Activated CD4-positive, alpha-beta T cell treated with anti-CD3 and anti-CD28 coated beads, Interleukin-10, Interleukin-2, amounts not matched to agents 100 ng/mL and 50 ng/mL, durations not matched to agents 16 hours and 8 hours (primary cell): ENCODE measurements at regions not wholly inside any gene's neighbourhood (a gene's known extent, or its start where the extent isn't known, plus 50 kb on each side); places are given as distances from the start of the nearest gene placed in this dataset.
"Not testable (repeated sequence)": the region's sequence is repeated elsewhere in the genome, so short reads cannot be mapped to it uniquely, and the experiment has no call there.

Experiments used
- DNase-seq: peaks from one replicate; pipeline ENCODE4 v3.0.0-alpha.2; 2020

DNA sequence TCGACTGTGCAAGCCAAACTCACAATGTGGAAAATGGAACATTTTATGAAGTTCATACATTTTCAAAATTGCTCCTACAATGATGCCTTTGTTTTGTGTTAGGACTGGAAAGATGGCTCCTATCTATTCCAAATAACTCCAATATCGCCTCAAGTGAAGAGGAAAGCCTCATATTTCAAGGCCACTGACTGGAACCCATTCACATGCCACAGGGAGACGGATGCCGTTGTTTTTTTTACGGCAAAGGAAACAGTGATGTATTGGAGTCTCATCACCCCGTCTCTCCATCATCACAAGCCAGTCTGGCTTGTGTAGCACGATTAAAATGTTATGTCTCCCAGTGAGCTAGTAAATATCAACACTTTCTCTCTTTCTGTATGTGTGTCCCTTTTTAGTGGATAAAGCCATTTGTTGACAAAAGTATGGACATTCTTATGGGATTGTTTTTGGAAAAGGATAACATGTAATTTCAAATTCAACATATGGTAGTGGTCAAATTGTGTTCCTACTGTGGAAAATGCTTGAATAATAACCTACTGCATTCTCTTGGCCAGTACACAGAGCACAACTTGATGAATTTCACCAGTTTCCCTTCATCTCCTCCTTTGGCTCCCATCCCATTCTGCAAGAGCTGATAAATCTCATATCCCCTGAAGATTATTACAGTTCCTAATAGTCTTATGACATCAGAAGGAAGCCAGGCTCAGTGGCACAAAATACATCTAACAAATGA is 109.5 kb upstream of the PITRM1 start:
- DNase-seq, result no peak

DNA sequence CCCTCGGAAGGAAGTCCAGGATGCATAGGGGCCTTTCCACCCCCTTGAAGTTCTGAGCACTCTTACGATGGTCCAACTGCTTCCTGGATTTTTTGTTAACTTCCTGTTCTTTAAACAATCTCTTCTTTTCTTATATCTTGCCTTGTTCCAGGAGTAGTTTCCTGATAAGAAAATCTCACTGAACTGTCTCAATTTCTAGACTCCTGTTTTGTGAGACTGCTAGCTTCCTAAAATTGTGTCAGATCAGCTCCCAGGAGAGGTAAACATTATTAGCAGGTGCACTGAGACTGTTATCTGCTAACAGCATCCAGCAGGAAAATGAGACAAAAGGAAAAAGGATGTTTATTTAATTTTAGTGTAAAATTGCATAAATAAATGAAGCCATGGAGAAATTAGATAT is 106.2 kb upstream of the PITRM1 start:
- DNase-seq, result no peak

DNA sequence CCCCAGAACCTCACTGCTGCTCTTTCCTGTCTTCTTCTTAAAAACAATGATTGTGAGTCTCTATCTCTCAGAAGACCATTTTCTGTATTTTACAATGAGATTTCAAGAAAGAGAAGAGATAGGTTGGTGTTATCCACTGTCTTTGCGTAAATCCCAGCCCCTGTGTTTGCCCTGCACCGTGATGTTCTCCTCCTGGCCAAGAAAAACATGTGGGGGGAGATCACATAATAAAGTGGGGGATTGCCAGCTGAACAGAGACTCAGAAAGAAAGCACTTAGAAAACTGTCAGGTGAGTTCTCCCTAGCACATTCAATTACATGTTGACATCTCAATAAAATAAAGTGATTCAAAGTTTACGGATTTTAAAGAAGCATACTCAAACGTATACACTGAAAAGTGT is 105.0 kb upstream of the PITRM1 start:
- no peak for DNase-seq

DNA sequence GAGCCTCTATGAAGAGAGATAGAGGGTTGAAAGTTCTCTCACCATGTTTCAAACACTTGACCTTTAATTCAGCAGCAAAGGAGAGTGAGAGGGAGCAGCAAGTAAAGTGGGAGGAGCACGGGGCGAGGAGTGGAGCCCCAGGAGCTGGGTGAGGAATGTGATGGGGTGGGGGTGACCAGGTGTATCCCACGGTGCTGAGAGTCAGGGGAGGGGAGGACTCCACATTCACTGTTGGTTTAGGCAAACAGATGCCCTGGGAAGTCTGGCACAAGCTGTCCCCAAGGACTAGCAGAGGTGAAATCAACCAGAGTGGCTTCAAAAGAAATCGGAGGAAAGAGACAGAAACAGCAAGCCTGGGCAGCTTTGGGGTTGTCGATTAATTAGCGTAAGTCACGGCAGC is 101.8 kb upstream of the PITRM1 start:
- no peak for DNase-seq

DNA sequence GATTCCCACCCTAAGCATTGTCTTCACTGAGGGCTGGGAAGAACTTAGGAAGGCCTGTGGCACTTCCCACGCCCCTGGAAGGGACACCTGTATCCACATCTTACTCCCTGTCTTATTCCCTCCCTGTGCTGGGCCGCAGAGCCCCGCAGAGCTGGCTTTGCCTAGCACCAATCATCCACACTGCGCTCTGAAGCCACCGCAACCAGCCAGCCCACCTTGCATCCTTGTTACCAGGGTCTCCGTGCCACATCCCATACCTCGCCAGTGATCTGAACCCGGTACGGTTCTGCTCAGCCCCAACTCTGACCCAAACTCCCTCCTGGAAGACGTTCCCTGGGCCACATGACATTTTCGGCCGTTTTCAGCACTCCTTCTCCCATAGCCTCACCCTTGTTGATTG is 101.4 kb upstream of the PITRM1 start:
- DNase-seq, result no peak

DNA sequence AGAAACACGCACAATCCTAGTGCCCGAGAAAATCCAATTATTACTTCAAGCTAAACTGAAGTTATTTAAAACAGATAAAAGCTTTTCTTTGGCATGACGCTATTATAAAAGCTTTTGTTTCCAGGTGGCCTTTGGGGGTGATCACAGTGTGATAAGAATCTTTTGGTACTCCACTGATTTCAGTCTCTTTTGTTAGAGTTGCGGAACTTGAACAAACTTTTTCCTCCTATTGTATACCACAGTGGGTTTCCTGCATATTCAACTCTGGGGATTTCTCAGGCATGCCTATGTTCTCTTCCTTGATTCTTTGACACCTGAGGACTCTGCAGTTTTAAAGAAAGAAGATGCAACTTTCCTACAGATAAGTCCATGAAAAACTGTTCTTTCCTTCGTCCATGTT is 99.7 kb upstream of the PITRM1 start:
- no peak for DNase-seq

DNA sequence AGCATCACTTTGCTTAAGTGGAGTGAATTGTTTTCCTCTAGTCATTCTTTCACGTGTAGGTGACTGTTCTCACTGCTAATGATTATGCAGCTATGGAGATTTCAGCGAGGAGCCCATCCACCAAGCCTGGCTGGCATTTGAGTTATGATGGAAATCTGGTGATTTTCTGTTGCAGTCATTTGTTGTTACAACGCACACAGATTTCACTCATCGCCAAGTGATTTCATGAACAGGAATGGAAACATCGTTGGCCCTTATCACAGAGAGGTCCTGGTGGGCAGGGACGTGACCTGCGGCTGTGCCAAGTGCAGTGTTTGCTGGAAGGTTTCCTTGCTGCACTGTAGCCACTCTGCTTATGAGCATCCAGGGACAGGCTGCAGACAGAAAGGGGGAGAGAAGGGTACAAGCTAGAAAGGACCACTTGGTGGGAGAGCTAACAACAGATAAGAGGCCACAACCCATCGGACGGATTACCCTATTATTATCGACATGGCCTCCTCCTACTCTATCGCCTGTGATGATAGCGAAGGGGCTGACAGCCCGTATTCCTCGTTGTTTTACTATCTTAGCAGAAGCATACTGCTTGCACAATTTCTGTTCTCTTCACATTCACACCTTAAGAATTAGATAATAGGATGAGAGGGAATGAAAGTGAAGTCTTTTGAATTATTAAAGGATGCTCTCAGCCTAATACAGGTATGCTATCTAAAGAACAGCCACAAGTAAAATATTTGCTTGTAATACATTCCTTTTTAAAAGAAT is 99.0 kb upstream of the PITRM1 start:
- no peak for DNase-seq

DNA sequence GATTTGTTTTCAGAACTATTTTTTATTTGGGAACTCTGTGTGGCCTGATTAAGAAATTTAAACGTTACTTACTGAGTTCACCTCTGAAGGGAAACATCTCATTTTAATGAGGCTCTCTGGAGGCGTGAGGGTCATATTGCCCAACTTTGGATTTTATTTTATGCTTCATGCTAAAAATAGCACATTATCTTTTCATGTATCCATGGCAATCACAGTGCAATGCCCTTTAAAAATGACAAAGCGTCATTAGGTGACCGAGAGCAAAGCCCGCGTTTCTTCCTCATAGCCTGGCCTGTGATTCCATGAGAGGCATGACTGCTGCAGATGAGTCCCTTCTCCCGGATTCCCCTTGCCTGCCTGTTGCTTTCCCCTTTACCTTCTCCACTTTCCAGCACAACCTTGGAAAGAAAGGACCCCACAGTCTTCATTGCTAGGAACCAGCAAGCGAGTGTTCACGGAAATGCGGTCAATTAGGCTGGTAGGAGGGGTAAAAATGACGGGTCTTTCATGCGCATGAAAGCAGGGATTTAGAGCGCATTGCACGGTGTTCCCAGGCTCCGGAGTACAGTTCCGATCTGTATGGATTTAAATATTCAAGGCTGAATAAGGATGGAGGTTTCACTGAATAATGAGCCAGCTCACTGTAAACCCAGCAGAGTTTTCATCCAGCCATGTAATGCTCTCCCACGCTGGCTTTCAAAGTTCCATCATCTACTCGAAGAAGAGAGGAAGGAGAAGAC is 98.2 kb upstream of the PITRM1 start:
- no peak for DNase-seq

DNA sequence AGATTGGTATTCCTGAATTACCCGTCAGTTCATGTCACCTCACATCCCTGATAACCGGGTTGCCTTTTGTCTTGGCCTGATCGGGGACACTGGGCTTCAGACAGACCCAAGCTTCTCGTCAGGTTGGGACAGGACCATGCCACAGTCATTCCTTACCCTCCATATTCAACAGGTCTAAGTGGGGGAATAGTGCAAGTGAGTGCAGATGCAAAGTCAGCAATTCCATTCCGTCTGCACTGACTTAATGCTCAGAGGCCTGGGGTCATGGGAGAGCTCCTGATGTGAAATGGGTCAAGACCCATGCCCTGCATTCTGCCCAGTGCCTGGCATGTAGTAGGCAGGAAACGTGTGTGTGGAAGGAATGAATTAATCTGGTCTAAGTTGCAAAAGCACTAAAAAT is 95.4 kb upstream of the PITRM1 start:
- DNase-seq, result no peak

DNA sequence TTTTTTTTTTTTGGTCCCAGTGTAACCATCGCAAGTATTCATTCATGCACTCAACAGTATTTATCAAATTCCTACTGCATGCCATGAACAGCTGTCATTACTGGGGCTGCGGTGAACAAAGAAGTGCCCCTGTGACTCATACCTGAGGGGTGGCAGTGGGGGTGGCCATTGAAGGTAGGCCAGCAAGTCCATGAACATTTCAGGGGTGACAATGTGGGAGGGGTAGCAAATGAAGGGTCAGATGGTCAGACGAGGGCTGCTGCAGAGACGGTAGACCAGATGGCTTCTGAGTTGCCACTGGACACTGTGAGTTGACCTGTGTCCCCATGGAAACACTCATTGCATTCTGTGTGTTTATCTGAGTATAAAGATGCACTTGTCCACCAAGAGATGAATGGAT is 92.5 kb upstream of the PITRM1 start:
- DNase-seq, result no peak

DNA sequence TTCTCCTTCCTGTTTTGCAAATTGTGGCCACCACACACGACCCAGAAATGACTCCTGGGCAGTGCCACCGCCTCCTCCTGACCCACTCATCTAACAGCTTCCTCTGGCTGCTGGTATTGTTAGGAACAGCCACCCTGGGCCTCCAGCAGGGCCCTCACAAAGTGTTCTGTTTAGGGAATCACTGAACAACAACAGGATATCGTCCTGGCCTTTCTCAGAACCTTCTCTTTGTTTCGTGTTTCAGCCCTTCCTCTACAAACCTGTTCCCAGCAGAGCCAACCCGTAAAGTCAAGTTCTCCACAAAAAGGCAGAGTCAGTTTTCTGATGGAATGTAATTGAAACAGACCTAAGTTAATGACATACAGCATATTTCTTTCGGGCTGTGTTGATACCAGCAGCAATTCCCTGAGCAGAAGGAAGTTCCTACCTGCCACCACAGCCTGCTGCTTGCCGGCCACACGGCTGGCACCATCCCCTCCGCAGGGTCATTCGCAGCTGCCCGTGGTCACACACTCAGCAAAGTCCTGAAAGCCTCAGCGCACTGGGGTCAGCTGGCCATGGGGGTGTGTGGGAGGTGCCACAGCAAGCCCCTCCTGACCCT is 91.7 kb upstream of the PITRM1 start:
- no peak for DNase-seq

DNA sequence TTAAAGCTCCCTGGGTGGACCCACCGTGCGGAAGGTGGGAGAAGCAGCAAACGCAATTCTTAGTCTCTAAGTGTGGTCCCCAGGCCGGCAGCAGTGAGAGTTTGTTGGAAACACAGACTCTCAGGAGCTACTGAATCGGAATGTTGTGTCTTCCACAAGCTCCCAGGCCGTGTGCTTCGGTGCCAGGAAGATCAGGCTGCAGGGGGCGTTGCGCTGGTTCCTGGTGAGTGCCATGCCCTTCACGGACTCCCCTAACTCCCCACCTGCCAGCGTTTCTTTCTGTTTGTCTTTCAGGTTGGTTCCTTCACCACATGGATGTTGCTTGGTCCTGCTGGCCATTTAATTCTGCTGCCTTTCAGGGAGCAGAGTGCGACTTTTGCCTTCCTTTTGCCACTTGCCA is 91.2 kb upstream of the PITRM1 start:
- no peak for DNase-seq

DNA sequence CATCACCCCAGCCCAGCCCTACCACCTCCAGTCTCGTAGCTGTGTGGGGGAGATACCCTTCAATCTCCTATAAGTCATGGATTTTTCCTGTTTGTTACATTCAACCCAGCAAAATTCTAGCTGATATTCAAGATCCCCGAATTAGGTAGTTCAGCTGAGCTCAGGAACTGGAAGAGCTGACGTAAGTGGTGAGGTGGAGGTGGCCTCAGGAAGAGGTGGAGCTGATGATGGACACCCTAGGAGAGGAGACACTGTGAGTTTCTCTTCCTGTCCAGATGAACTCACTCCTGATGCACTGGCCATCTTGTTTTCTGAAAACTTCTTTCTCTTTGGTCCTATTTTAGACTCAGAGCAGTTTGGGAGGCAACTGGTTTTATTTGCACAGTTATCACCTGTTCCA is 90.5 kb upstream of the PITRM1 start:
- DNase-seq, result no peak

DNA sequence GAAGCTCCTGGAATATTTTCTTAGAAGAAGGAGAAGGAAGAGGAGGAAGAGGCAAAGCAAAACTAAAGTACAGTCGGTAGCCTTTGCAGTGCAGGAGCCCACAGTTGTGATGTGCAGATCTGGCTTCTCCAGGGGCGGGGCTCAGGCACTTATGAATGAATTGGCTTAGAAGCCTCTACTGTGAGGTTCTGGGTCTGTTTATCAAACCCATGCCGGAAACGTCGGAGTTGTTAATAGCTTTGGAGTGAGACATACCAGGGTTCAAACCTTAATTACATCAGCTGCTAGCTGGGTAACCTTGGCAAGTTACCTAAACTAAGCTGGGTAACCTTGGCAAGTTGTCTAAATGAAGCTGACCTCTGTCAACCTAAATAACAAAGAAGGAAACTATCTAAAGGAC is 89.3 kb upstream of the PITRM1 start:
- DNase-seq, result no peak

DNA sequence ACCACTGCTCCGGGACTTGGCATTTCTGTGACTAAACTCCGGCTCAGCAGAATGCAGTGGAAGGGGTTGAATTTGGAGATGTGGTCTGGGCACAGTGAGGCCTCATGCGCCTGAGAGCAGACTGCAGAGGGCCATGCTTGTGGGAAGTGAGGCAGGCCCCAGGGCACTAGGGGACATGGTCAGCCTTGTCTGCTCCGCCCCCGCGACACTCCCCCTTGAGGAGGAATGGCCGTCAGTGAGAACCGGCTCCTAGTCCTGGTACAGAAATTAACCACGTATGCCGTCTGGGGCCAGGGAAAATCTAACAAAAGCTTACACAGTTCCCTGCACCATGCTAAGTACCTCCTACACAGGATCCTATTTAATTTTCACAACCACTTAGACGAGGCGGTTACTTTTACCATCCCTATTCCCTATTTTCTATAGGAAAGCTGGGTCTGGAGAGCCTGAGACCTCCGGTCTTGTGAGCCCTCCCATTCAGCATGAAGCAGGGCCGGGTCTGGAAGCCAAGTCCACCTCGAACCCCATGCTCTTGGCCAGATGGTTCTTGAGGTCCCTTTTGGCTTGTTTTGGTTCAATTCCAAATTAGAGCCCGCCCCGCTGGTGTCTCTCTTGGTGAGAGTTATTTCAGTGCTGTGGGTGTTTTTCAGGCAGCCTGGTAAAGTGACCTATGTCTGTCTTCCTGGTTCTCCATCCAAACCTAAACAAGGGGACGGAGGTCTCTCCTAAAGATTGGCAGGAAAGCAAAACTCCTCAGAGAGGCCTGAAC is 87.7 kb upstream of the PITRM1 start:
- DNase-seq, result no peak

DNA sequence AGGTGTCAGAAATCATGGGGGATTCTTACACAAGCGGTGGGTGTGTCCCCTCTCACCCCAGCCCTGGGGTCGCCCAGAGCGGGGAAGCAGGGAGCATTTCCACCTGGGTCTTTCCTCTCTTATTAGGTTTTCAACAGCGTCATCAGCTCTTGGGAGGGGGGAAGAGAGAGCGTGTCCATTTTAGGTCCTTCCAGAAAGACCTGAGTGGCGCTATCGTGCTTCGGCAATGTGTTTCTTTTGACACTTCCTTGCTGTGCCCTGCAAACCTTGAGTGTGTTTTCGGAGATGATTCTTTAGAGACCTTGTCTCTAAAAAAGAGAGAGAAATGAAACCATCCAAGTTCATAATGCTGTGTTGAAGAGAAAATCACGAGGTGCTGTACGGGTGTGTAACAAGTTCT is 86.9 kb upstream of the PITRM1 start:
- no peak for DNase-seq

DNA sequence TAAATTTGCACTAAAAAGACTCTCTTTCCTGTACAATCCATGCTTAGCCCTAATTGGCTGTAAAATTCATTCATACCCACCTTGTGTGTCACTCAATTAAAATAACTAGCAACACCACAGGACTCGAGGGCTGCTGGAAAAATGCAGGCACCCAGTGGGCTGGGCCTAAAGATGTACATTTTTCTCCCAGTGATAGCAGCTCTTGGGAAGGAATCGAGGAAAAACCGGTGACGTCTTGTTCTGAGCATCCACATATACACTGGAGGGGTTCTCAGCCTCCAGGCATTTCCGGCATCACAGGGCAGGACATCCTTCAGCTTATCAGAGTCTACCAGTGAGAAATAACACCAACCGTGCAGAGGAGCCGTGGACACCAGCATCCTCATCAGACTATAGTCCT is 85.8 kb upstream of the PITRM1 start:
- no peak for DNase-seq

DNA sequence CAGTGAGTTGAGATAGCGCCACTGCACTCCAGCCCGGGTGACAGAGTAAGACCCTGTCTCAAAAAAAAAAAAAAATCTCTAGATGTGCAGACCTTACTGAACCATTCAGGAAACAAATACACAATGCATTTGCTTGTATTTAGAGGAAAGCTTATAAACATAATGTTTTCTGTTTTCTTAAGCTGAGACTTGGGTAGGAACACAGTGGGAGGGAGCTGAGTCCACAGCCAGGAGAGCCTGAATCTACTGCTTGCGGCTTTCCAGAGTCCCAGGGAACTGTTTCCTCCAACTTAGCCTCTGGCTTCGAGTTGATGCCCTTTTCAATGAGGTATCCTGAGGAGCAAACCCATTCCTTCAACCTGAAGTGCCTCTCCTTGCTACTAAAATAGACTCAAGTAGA is 83.0 kb upstream of the PITRM1 start:
- no peak for DNase-seq

DNA sequence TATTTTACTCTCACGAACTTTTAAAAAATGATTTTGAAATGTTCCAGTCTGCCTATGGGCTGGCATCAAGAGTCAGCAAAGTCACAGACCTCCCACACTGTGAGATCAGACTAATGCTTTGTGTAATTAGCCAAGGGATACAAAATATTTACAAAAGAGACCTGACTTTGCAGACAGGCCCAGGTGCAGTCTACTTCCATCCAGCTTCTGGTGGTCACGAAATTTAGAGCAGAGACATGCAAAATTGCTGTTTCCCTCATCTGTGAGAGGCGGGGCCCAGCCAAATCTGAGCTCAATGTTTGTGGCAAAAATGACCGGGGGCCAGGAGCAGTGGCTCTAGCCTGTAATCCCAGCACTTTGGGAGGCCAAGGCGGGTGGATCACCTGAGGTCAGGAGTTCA is 82.5 kb upstream of the PITRM1 start:
- no peak for DNase-seq

DNA sequence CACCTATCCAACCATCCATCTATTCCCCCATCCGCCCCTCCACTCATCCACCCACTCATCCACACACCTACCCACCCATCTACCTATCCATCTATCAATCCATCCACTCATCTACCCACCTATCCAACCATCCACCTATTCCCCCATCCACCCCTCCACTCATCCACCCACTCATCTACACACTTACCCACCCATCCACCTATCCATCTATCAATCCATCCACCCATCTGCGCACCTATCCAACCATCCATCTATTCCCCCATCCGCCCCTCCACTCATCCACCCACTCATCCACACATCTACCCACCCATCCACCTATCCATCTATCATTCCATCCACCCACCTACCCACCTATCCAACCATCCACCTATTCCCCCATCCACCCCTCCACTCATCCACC is 81.4 kb upstream of the PITRM1 start:
- DNase-seq, result not testable (repeated sequence)

DNA sequence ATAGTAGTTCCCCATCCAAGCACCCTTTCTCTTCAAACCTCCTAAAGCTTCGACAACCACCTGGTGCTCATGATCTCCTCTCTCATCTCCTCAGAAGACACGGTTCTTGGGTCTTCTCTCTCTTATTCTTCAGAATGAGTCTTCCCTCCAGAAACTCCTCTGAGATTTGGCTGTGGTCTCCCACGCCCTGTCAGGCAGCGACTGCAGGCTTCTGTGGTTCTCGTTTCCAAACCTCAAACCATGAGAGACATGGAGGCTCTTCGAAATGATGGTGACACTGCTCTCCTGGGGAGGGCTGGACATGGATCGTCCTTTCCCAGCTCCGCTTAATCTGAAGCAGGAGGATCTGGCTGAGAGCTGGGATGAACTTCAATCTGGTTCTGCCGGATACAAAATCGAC is 78.6 kb upstream of the PITRM1 start:
- DNase-seq, result peak; percentile 8

DNA sequence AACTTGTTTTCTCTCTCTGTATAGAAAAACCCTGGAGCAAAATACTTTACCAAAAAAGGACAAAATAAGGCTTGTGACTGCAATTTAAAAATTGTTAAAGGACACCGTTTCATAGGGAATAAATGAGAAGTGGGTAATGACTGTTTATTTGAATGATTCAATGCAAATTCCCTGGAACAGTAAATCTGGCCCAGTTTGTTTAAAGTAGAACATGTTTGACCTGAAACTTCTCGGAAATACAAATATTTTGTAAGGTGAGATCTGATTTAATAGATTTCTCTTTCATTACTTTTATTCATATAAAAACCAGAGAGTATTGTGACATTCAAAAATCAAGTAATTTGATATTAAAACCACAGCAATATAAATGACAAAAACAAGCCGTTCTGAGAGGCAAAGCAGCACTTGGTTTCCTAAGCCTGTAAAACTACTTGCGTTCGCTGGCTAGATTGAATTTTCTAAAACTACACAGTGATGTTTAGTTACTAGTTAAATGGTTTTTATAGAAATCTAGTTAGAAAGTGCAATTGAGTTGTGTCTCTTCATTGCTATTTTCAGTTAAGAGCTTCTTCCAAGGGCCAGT is 76.8 kb upstream of the PITRM1 start:
- DNase-seq, result no peak
